Lower leg skin (tissue), 4 donors: ENCODE measurements at regions not wholly inside any gene's neighbourhood (a gene's known extent, or its start where the extent isn't known, plus 50 kb on each side); places are given as distances from the start of the nearest gene placed in this dataset.
"Not testable (repeated sequence)": the region's sequence is repeated elsewhere in the genome, so short reads cannot be mapped to it uniquely, and the experiment has no call there.

ENCODE experiments used
- DNase-seq, 2 donors: peaks; one replicate each; pipeline ENCODE4 v3.0.0-alpha.2; 2019; ENCODE audit warnings: low spot score in 2 of 2
- H3K4me3 ChIP-seq: fragments of 200-600 bp; sonication (generic); 2 replicates; pipeline ENCODE4 v1.5.1; 2017; ENCODE audit warnings: mild to moderate bottlenecking, low read depth; ENCODE audit not compliant: poor library complexity, severe bottlenecking
- CTCF ChIP-seq, 3 donors: fragments of 450-650 bp; IDR thresholded peaks; one replicate each; pipeline ENCODE4 v1.5.1; 2016; ENCODE audit warnings: antibody characterized with exemption in 3 of 3, mild to moderate bottlenecking in 3 of 3, moderate library complexity in 2 of 3
- POLR2A ChIP-seq, 2 donors: fragments of 450-650 bp; IDR thresholded peaks; one replicate each; pipeline ENCODE4 v1.6.1; 2016 to 2017; ENCODE audit warnings: antibody characterized with exemption in 2 of 2, mild to moderate bottlenecking in 1 of 2, moderate library complexity in 1 of 2
- WGBS, 2 donors: methylation state at CpG; one replicate each; pipeline ENCODE4 v1.1.5; 2018; 5-methylcytosine and 5-hydroxymethylcytosine counted together
- intact Hi-C: fragments of 100-400 bp; cut with DNase I; formaldehyde crosslinking; loops from one replicate; pipeline ENCODE4 v1.15.0; 2023; ENCODE audit warnings: low total_unique reads

DNA sequence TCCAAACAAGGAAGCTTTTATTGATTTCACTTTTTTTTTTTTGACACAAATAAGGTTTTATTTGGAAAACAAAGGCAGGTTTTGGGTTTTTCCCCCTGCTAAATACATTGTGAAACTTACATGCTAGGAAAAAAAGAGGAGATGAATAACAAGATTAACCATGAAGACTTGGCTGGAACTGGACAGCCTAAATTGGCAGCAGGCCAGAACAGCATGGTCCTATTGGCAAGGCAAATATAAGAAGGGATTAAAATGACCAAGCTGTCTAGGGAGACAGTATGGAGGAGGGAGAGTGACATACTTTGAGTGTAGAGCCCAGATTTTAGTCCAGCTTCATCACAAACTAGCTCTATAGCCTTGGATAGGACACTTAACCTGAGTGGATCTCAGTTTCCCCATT, 63.9 kb upstream of the BBX start:
- DNase-seq, result no peak
- no peak overlapping the region for H3K4me3 ChIP-seq
- no peak for TF ChIP-seq POLR2A (IDR thresholded peaks at IDR 0.05)
- TF ChIP-seq CTCF (IDR thresholded peaks at IDR 0.05), result no peak
- intact Hi-C loops, result no loop called here

DNA sequence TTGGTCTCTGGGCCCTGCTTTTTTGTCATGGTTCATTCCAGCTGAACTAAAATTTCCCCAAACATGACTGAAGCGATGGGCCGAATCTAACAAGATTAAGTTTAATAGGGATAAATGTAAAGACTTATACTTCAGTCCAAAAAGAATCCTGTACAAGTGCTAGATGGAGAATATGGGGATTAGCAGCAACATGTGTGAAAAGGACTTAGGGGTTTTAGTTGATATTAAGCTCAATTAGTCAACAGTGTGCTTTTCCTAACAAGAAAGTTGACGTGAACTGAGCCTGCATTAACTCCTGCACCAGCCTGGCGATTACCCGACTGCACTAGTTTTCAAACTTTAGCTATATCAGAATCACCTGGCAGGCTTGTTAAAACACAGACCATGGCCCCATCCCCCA, 61.0 kb upstream of the BBX start:
- TF ChIP-seq POLR2A (IDR thresholded peaks at IDR 0.05) (no peak), CTCF (IDR thresholded peaks at IDR 0.05) (no peak)
- no peak overlapping the region for H3K4me3 ChIP-seq
- 93 to 97% methylated on average over 5 of the region's 5 CpGs for WGBS, 2 donors
- intact Hi-C loops, result no loop called here
- DNase-seq, result no peak

GRCh38 chr3:107464037-107464436, 58.7 kb upstream of the BBX start:
- no peak overlapping the region for H3K4me3 ChIP-seq
- no peak for DNase-seq
- WGBS, 2 donors, result 59 to 64% methylated on average over 2 of the region's 2 CpGs
- intact Hi-C loops, result no loop called here
- TF ChIP-seq CTCF (IDR thresholded peaks at IDR 0.05) (no peak), POLR2A (IDR thresholded peaks at IDR 0.05) (no peak)

GRCh38 chr3:107465064-107465631, 57.6 kb upstream of the BBX start:
- TF ChIP-seq POLR2A (IDR thresholded peaks at IDR 0.05) (no peak), CTCF (IDR thresholded peaks at IDR 0.05) (no peak)
- DNase-seq, result no peak
- intact Hi-C loops, result no loop called here
- whole genome bisulfite sequencing, 2 donors, result 81 to 82% methylated on average over 3 of the region's 3 CpGs
- no peak overlapping the region for H3K4me3 ChIP-seq

DNA sequence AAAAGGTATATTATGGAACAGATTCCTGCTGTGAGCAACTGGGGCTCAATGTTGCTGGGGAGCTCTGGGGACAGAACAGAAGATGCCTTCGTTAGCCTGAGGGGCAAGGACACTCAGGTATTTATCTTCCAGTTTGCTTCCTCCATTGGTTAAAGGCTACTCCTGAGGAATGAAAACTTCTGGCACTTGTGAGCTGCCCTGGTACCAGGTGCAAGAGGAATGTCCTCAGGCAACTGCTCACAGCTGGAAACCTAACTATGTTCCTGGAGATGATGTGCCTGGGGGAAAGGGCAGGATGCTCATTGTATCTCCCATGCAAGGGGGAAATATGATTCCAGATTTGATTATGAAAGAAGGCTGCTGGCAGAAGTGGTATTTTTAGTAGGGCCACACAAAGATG, 54.0 kb upstream of the BBX start:
- DNase-seq, result no peak
- WGBS, 2 donors, result 78 to 81% methylated on average over 1 of the region's 1 CpG
- intact Hi-C loops, result no loop called here

DNA sequence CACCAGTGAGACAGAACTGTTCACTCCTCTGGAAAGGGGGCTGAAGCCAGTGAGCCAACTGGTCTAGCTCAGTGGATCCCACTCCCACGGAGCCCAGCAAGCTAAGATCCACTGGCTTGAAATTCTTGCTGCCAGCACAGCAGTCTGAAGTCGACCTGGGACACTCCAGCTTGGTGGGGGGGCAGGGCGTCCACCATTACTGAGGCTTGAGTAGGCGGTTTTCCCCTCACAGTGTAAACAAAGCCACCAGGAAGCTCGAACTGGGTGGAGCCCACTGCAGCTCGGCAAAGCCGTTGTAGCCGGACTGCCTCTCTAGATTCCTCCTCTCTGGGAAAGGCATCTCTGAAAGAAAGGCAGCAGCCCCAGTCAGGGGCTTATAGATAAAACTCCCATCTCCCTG, 52.3 kb upstream of the BBX start:
- not testable (repeated sequence) for DNase-seq

More for the DNA sequence above, 54.0 kb upstream of the BBX start:
- TF ChIP-seq POLR2A (IDR thresholded peaks at IDR 0.05) (no peak), CTCF (IDR thresholded peaks at IDR 0.05) (no peak)
- H3K4me3 ChIP-seq, result no peak overlapping the region

More for the DNA sequence above, 52.3 kb upstream of the BBX start:
- intact Hi-C loops, H3K4me3 ChIP-seq: not testable (repeated sequence)
- 47 to 51% methylated on average over 7 of the region's 8 CpGs for WGBS, 2 donors
